Fibroblast of villous mesenchyme (primary cell): ENCODE measurements at regions not wholly inside any gene's neighbourhood (a gene's known extent, or its start where the extent isn't known, plus 50 kb on each side); places are given as distances from the start of the nearest gene placed in this dataset.

Experiments
- DNase-seq: peaks from one replicate; pipeline ENCODE4 v3.0.0-alpha.2; 2010; ENCODE audit warnings: low read depth
- H3K4me3 ChIP-seq: 2 replicates; pipeline ENCODE4 v1.5.1; 2011; ENCODE audit warnings: low read depth, mild to moderate bottlenecking, low read length
- CTCF ChIP-seq: IDR thresholded peaks from 2 replicates; pipeline ENCODE4 v1.5.1; 2012; ENCODE audit warnings: low read depth, mild to moderate bottlenecking, low read length; ENCODE audit not compliant: insufficient read depth

- no peak for DNase-seq
- no peak overlapping the region for H3K4me3 ChIP-seq
- no peak for TF ChIP-seq CTCF
Measured at GRCh38 chr16:49130397-49130796, 151.2 kb downstream of the CBLN1 start.

- H3K4me3 ChIP-seq, result no peak overlapping the region
- no peak for DNase-seq
- no peak for TF ChIP-seq CTCF
Measured at GRCh38 chr16:49129935-49130334, 151.7 kb downstream of the CBLN1 start.

GRCh38 chr16:49128740-49129139 lies 152.9 kb downstream of the CBLN1 start:
- TF ChIP-seq CTCF, result no peak
- no peak overlapping the region for H3K4me3 ChIP-seq
- DNase-seq, result no peak

GRCh38 chr16:49127103-49127502 lies 154.5 kb downstream of the CBLN1 start:
- no peak overlapping the region for H3K4me3 ChIP-seq
- no peak for DNase-seq
- TF ChIP-seq CTCF, result no peak

DNA sequence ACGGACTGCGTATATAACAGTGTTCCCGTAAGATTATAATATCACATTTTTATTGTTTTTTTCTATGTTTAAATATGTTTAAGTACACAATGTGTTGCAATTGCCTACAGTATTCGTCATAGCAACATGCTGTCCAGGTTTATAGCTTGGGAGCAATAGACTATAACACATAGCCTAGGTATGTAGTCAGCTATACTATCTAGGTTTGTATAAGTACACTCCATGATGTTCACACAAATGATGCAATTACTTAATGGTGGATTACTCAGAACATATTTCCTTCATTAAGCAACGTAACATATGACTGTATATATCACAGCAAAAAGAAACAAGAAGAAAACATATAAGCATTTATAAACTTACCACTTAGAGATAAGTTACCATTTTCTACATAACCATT lies 160.0 kb downstream of the CBLN1 start:
- DNase-seq, result no peak
- no peak overlapping the region for H3K4me3 ChIP-seq
- TF ChIP-seq CTCF, result no peak

- H3K4me3 ChIP-seq, result no peak overlapping the region
- DNase-seq, result no peak
- TF ChIP-seq CTCF, result no peak
Measured at GRCh38 chr16:49120631-49121030, 161.0 kb downstream of the CBLN1 start.

- DNase-seq, result no peak
- H3K4me3 ChIP-seq, result no peak overlapping the region
Measured at GRCh38 chr16:49116873-49117272, 164.8 kb downstream of the CBLN1 start.

More at GRCh38 chr16:49116873-49117272, 164.8 kb downstream of the CBLN1 start:
- TF ChIP-seq CTCF, result no peak
